ENCODE measurements at regions not wholly inside any gene's neighbourhood (a gene's known extent, or its start where the extent isn't known, plus 50 kb on each side); places are given as distances from the start of the nearest gene placed in this dataset.

DNA sequence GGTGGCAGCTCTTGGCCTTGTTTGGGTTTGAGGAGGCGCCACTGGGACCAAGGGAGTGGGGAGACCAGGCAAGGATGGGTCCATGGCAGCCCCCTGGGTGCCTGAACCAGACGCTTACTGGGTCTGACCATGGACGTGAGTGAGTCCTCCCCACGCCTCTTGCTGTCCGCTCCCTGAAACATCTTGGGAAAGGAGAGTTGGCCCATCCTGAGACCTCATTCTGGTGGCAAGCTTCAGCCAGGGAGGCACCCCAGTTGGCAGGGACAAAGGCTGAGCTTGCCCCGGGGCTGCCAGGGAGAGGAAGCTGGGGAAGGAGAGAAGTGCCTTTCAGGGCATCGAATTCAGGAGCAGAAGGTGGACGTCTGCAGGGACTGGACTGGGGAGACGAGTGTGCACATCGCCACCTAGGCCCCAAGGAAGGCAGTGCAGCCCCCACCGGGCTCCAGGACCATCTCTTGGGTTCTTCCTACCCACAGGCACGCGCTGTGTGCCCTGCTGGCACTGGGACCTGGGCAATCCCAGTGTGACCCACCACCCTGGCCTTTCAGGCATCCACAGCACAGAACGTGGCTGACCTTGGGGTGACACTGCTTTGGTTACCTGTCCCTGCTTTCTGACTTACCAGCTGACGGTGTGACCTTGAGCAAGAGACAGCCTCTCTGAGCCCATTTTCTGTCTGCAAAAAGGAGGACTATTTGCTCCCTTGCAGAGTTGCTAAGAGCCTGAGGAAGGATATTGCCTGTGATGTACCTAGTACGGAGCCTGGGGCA, 132.9 kb upstream of the WNT4 start:
- Mint-ChIP-seq H3K9me3 (peaks cover 4% of the 10 kb centered on the region), H3K27me3 (ENCODE audit: low read depth) (peaks cover 20% of the 10 kb centered on the region), H3K4me3 (no peak overlapping the region), H3K36me3 (ENCODE audit: insufficient read depth) (no peaks in the 10 kb centered on the region), H3K4me1 (ENCODE audit: low read depth) (no peaks in the 10 kb centered on the region)
- peak; percentile 17 for DNase-seq
- ATAC-seq, result peak; percentile 48 to 50

DNA sequence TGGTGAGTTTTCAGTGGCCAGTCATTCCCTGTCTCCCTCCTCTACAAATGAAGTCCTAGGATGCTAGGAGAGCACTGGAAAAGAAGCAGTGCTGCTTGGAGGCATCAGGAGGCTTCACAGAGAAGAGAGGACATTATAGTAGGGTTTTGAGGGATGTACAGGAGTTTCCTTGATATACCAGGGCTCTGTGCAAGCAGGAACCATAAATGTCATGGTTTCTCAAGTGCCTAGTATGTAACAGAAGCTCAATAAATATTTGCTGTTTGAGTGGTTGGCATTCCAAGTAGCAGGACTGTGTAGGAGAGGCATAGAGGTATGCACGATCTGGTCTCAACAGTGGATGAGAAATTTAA, 133.5 kb upstream of the WNT4 start:
- H3K27me3 Mint-ChIP-seq (ENCODE audit: low read depth), result peaks cover 22% of the 10 kb centered on the region
- H3K36me3 Mint-ChIP-seq (ENCODE audit: insufficient read depth), result no peaks in the 10 kb centered on the region
- H3K4me1 Mint-ChIP-seq (ENCODE audit: low read depth), result no peaks in the 10 kb centered on the region
- H3K9me3 Mint-ChIP-seq, result peaks cover 4% of the 10 kb centered on the region
- H3K4me3 Mint-ChIP-seq, result no peak overlapping the region
- ATAC-seq (no peak), DNase-seq (no peak)

DNA sequence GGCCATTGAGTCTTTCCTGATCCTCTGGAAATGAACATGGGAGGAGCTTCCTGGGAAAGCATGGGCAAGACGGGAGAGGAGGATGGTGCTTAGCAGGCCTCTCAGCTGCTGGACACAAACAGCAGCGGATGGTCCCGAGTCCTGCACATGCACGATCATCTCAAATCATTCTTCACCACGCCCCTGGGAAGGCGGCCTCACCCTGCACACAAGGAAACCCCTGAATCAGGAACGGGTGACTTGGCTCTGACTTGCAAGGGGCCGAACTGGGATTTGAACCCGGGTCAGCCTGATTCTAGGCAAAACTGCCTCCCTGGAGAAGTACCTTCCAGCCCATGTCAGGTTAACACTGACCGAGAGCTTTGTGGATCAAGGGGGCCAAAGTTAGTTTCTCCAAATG, 134.8 kb upstream of the WNT4 start:
- Mint-ChIP-seq H3K27me3 (ENCODE audit: low read depth) (peaks cover 26% of the 10 kb centered on the region), H3K4me3 (no peak overlapping the region), H3K36me3 (ENCODE audit: insufficient read depth) (no peaks in the 10 kb centered on the region), H3K9me3 (peaks cover 4% of the 10 kb centered on the region), H3K4me1 (ENCODE audit: low read depth) (no peaks in the 10 kb centered on the region)
- DNase-seq, result no peak
- no peak for ATAC-seq

DNA sequence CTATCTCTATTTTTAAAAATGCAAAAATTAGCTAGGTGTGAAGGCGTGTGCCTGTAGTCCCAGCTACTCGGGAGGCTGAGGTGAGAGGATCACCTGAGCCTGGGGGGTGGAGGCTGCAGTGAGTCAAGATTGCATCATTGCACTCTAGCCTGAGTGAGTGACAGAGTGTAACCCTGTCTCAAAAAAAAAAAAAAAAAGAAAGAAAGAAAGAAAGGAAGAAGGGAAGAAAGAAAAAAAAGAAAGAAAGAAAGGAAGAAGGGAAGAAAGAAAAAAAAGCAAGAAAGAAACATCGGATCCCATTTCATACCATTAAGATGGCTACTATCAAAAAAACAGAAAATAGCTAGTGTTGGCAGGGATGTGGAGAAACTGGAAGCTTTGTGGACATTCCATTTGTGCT, 136.8 kb upstream of the WNT4 start:
- Mint-ChIP-seq H3K4me3 (no peak overlapping the region), H3K36me3 (ENCODE audit: insufficient read depth) (no peaks in the 10 kb centered on the region), H3K4me1 (ENCODE audit: low read depth) (no peaks in the 10 kb centered on the region), H3K9me3 (peaks cover 4% of the 10 kb centered on the region), H3K27me3 (ENCODE audit: low read depth) (peaks cover 30% of the 10 kb centered on the region)
- DNase-seq, result no peak
- no peak for ATAC-seq

DNA sequence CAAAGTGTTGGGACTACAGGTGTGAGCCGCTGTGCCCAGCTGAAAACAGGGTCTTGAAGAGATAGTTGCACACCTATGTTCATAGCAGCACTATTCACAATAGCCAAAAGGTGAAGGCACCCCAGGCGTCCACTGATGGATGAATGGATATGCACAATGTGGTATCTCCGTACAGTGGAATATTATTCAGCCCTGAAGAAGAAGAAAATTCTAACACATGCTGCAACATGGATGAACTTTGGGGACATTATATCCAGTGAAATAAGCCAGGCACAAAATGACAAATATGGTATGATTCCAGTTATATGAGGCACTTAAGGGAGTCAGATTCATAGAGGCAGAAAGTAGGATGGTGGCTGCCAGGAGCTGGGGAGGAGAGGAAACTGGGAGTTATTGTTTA, 137.6 kb upstream of the WNT4 start:
- Mint-ChIP-seq H3K4me3 (no peak overlapping the region), H3K36me3 (ENCODE audit: insufficient read depth) (no peaks in the 10 kb centered on the region), H3K27me3 (ENCODE audit: low read depth) (peaks cover 30% of the 10 kb centered on the region), H3K9me3 (peaks cover 4% of the 10 kb centered on the region), H3K4me1 (ENCODE audit: low read depth) (no peaks in the 10 kb centered on the region)
- ATAC-seq (no peak), DNase-seq (no peak)

DNA sequence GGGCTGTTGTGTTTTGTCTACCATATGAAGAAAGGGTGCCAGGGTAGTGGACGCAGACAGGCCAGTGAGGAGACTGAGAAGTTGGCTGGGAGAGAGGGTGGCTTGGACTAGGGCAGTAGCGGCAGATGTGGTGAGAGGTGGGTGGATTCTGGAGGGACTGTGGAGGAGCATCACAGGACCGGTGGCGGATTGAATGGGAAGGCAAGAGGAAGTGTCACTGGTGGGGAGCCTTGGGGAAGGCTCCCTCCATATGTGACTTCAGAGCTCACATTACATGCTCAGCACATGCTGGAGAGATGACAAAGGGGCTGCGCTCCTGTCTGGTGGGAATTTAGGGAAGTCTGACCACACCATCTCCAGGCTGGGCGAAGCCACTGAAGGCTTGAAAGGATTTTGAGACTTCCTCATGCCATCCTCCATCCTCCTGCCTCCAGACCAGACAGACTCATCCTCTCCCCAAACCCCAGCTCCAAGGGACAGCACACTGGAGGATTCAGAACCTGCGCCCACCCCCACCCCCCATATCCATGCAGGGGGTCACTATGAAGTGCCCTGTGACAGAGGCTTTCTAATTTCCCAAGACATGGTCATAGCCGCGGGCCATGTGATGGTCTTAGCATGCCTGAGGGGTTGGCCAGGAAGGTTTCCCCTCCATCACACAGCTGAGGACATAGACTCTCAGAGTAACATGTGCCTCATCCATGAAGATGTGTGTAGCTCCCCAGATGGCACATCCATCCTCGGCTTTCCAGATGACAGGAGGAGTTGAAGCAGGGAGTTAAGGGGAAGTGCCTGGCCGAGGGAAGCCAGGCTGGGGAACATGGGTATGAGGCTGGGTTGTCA, 138.8 kb upstream of the WNT4 start:
- ATAC-seq (no peak), DNase-seq (no peak)
- H3K4me1 Mint-ChIP-seq (ENCODE audit: low read depth), result no peaks in the 10 kb centered on the region
- H3K4me3 Mint-ChIP-seq, result no peak overlapping the region
- peaks cover 4% of the 10 kb centered on the region for H3K9me3 Mint-ChIP-seq
- no peaks in the 10 kb centered on the region for H3K36me3 Mint-ChIP-seq (ENCODE audit: insufficient read depth)
- peaks cover 23% of the 10 kb centered on the region for H3K27me3 Mint-ChIP-seq (ENCODE audit: low read depth)

DNA sequence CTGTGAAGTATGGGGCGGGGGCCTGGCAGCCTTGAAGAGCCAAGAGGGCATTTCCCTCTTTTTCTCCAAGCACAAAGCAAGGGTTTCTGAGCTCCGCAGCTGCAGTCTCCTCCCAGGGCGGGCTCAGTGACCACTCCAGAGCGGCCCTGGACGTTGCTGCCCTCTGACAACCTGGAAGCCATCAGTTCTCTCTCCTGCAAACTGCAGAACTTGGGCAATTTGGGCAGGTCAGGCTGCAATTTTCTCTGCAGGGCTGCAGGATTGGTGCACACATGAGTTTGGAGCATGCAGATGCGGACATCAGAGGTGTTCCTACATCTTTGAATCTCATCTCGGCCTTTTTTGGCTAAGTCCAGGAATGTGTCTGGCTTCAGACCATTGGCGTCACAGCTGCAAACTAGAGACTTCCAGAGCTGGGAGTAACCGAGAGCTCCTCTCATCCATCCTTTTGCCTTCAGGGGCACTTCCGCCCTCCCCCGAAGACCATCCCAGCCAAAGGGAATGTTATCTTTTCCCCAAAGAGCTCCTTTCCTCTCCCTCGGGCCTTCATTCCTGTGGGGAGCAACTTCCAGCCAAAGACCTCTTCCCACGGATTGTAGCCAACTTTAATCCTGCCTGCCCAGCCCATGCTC, 139.6 kb upstream of the WNT4 start:
- Mint-ChIP-seq H3K4me3 (no peak overlapping the region), H3K9me3 (peaks cover 4% of the 10 kb centered on the region), H3K27me3 (ENCODE audit: low read depth) (peaks cover 21% of the 10 kb centered on the region), H3K4me1 (ENCODE audit: low read depth) (no peaks in the 10 kb centered on the region), H3K36me3 (ENCODE audit: insufficient read depth) (no peaks in the 10 kb centered on the region)
- no peak for DNase-seq
- no peak for ATAC-seq

DNA sequence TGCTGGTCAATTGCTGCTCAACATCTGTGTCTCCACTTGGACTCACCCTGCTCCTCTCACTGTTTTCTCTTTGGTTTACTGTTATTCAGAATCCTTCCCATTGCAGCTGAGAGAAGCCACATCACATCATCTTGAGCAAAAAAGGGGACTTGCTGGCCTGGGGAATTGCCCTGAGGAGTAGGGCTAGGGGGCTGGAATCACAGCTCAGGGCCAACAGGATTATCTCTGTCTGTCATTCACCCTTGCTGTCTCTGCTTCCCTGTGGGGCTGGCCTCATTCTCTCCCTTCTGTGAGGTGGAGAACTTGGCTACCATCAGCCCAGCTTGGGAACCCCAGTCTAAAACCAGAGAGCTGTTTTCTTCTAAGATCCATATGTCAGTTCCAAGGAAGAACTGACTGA, 140.7 kb upstream of the WNT4 start:
- no peaks in the 10 kb centered on the region for H3K4me1 Mint-ChIP-seq (ENCODE audit: low read depth)
- H3K27me3 Mint-ChIP-seq (ENCODE audit: low read depth), result peaks cover 14% of the 10 kb centered on the region
- ATAC-seq, result no peak
- H3K36me3 Mint-ChIP-seq (ENCODE audit: insufficient read depth), result no peaks in the 10 kb centered on the region
- no peak overlapping the region for H3K4me3 Mint-ChIP-seq
- DNase-seq, result no peak
- H3K9me3 Mint-ChIP-seq, result peaks cover 4% of the 10 kb centered on the region

DNA sequence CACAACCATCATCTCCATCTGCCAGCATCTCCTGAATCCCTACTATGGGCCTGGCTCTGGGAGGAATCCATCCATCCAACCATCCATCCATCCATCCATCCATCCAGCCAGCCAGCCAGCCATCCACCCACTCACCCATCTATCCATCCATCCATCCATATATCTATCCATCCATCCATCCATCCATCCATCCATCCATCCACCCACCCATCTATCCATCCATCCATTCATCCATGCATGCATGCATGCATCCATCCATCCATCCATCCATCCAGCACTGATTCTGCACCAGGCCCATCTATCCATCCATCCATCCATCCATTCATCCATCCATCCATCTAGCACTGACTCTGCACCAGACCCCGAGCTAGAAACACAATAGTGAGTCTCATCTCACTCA, 141.3 kb upstream of the WNT4 start:
- Mint-ChIP-seq H3K4me3 (no peak overlapping the region), H3K36me3 (ENCODE audit: insufficient read depth) (no peaks in the 10 kb centered on the region), H3K4me1 (ENCODE audit: low read depth) (no peaks in the 10 kb centered on the region), H3K9me3 (peaks cover 4% of the 10 kb centered on the region), H3K27me3 (ENCODE audit: low read depth) (peaks cover 10% of the 10 kb centered on the region)
- DNase-seq, result no peak
- no peak for ATAC-seq

DNA sequence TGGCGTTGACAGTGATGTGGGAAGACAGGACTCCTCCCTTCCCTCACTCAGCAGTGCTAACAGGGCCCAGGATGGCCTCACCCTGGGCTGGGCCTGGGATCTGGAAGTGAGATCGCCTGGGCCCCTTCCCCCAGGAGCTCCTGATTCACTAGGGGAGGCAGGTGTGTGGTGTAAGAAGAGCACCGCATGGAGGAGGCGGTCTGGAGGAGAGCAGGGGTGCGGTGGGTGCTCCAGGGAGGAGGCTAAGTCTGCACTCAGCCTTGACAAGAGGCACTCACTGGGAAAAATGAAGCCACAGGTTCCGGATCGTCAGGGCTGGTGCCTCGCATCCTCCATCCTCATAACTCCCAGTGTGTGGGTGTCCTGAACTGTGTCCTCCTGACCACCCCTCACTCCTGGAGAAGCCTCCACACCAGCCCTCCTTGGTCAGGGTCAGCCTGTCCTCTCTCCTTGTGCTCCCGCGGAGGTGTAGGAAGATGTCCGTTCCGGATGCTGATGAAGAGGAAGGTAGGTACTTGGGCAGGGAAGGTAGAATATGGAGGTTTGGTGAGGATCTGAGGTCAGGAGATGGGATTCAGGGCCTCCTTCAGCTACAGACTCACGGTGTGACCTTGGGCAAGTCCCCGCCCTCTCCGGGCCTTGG, 142.1 kb upstream of the WNT4 start:
- Mint-ChIP-seq H3K4me1 (ENCODE audit: low read depth) (no peaks in the 10 kb centered on the region), H3K27me3 (ENCODE audit: low read depth) (peaks cover 10% of the 10 kb centered on the region), H3K9me3 (no peaks in the 10 kb centered on the region), H3K4me3 (no peak overlapping the region), H3K36me3 (ENCODE audit: insufficient read depth) (no peaks in the 10 kb centered on the region)
- DNase-seq (no peak), ATAC-seq (no peak)

DNA sequence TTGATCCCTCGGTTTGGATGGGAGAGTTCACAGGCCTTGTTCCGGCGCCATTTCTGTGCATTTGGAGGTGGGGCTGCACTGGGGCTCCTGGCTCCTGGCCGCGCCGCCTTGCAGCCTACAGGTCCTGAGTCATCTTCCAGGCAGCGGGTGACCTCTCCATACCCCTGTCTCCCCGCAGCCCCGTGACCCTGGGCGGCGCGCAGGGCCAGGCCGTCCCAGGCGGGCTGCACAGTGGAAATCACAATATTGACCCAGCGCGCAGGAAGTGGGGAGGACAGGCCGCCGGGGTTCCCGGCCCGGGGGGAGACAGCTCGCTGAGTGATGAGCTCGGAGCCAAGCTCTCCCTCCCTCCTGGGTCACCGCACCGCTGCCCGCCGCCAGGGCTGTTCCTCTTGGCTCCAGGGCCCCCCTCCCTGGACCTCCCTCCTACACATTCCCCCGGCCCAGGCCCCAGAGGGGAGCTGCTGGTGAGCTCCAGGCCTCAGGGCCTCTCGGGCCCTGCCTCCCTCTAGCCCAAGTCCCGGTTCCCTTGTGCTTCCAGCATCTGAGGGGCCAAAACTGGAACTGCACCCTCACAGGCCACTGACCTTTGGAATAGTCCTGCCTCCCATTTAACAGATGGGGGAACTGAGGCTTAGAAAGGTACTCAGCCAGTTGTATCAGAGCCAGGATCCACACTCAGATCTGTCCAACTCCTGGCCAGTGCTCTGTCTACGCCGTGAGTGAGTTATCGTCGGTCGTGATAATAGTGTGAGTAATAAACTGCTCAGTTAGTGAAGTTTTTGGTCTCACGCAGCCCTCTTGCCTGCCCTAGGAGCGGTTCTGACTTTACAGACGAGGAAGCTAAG, 142.9 kb upstream of the WNT4 start:
- DNase-seq, result no peak
- H3K4me3 Mint-ChIP-seq, result no peak overlapping the region
- ATAC-seq, result no peak
- H3K27me3 Mint-ChIP-seq (ENCODE audit: low read depth), result peaks cover 12% of the 10 kb centered on the region
- H3K9me3 Mint-ChIP-seq, result no peaks in the 10 kb centered on the region
- H3K36me3 Mint-ChIP-seq (ENCODE audit: insufficient read depth), result no peaks in the 10 kb centered on the region
- H3K4me1 Mint-ChIP-seq (ENCODE audit: low read depth), result no peaks in the 10 kb centered on the region

DNA sequence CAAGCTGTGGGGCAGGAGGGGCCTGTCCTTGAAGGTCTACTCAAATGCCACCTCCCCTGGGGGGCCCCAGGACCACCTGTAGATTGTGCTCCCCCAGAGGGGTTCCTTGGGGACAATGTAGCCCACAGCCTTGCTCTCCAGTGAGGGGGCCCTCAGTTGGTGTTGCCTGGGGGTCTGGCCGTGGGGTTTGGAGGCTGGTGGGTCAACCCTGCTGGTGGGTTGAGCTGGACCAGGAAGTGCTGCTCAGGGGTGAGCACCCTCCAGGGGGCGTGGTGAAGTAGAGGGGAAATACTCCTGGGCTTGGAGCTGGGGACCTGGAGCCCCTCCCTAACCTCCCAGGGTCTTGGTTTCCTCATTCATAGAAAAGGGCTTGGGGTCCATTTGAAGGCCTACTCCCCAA, 143.6 kb upstream of the WNT4 start:
- no peaks in the 10 kb centered on the region for H3K36me3 Mint-ChIP-seq (ENCODE audit: insufficient read depth)
- no peak overlapping the region for H3K4me3 Mint-ChIP-seq
- ATAC-seq (no peak), DNase-seq (no peak)
- no peaks in the 10 kb centered on the region for H3K4me1 Mint-ChIP-seq (ENCODE audit: low read depth)
- H3K27me3 Mint-ChIP-seq (ENCODE audit: low read depth), result peaks cover 12% of the 10 kb centered on the region
- no peaks in the 10 kb centered on the region for H3K9me3 Mint-ChIP-seq

DNA sequence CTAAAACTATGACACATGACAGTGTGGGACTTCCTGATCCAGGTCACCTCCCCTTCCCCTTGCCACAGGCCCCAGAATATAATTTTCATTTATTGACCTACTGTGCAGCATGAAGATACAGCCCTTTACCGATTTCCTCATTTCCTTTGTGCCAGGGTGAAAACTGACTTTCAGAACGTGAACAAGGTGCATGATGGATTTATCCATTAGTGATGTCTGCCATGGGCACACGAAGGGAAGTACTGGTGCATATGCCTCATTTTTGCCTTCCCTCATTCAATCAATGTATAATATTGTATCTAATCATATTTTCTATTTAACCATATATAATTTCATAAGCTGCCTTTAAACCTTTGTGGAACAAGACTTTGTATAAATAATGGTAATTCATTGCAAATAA, 144.4 kb upstream of the WNT4 start:
- DNase-seq (no peak), ATAC-seq (no peak)
- H3K27me3 Mint-ChIP-seq (ENCODE audit: low read depth), result peaks cover 16% of the 10 kb centered on the region
- H3K4me3 Mint-ChIP-seq, result no peak overlapping the region
- H3K9me3 Mint-ChIP-seq, result no peaks in the 10 kb centered on the region
- no peaks in the 10 kb centered on the region for H3K36me3 Mint-ChIP-seq (ENCODE audit: insufficient read depth)
- no peaks in the 10 kb centered on the region for H3K4me1 Mint-ChIP-seq (ENCODE audit: low read depth)
